ENCODE measurements at regions not wholly inside any gene's neighbourhood (a gene's known extent, or its start where the extent isn't known, plus 50 kb on each side); places are given as distances from the start of the nearest gene placed in this dataset.

DNA sequence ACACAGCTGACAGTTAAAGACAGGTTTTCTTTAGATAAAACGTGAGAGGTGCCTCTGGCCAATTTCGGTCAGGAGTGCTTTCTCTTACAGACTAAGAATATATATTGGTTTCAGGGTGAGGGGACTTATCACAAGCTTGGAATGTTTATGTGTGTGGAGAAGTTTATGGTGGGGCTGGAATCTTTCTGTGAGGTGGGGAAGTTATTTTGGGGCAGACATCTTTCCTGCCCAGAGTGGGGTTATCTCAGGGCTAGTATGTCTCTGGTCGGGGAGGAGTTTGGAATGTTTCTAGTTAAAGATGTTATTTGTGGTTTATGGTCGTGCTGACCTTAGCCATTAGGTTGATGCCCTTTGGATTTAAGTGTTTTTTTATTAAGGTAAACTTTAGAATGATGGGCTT lies 115.2 kb downstream of the SLC5A7 start:
- Mint-ChIP-seq H3K4me1 (peaks cover 3% of the 10 kb centered on the region), H3K27me3 (ENCODE audit: low read depth) (no peaks in the 10 kb centered on the region), H3K9me3 (peaks cover 11% of the 10 kb centered on the region), H3K4me3 (no peak overlapping the region), H3K27ac (no peak overlapping the region), H3K36me3 (no peaks in the 10 kb centered on the region)
- TF ChIP-seq, protein P1, sequence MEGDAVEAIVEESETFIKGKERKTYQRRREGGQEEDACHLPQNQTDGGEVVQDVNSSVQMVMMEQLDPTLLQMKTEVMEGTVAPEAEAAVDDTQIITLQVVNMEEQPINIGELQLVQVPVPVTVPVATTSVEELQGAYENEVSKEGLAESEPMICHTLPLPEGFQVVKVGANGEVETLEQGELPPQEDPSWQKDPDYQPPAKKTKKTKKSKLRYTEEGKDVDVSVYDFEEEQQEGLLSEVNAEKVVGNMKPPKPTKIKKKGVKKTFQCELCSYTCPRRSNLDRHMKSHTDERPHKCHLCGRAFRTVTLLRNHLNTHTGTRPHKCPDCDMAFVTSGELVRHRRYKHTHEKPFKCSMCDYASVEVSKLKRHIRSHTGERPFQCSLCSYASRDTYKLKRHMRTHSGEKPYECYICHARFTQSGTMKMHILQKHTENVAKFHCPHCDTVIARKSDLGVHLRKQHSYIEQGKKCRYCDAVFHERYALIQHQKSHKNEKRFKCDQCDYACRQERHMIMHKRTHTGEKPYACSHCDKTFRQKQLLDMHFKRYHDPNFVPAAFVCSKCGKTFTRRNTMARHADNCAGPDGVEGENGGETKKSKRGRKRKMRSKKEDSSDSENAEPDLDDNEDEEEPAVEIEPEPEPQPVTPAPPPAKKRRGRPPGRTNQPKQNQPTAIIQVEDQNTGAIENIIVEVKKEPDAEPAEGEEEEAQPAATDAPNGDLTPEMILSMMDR (IDR thresholded peaks at IDR 0.05; ENCODE audit: unreplicated experiment): no peak
- no peak for DNase-seq (ENCODE audit: low spot score in 2 of 2, unreplicated experiment in 2 of 2)

GRCh38 chr2:108106731-108107130 lies 120.4 kb downstream of the SLC5A7 start:
- Mint-ChIP-seq H3K27me3 (ENCODE audit: low read depth) (no peaks in the 10 kb centered on the region), H3K4me3 (no peak overlapping the region), H3K9me3 (peaks cover 22% of the 10 kb centered on the region), H3K4me1 (no peaks in the 10 kb centered on the region), H3K36me3 (no peaks in the 10 kb centered on the region), H3K27ac (no peak overlapping the region)
- TF ChIP-seq, protein P1 (IDR thresholded peaks at IDR 0.05; ENCODE audit: unreplicated experiment): no peak
- DNase-seq (ENCODE audit: low spot score in 2 of 2, unreplicated experiment in 2 of 2): no peak

DNA sequence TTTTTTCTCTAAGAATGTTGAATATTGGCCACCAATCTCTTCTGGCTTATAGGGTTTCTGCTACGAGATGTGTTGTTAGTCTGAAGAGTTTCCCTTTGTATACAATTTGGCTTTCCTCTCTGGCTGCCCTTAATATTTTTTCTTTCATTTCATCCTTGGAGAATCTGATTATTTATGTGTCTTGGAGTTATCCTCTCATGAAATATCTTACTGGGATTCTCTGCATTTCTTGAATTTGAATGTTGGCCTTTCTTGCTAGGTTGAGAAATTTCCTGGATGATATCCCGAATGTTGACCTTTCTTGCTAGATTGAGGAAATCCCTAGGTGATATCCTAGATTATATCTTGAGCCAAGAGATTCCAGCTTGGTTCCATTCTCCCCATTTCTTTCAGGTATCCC lies 125.6 kb downstream of the SLC5A7 start:
- Mint-ChIP-seq H3K36me3 (no peaks in the 10 kb centered on the region), H3K27me3 (ENCODE audit: low read depth) (no peaks in the 10 kb centered on the region), H3K27ac (no peak overlapping the region), H3K4me1 (no peaks in the 10 kb centered on the region), H3K9me3 (peaks cover 32% of the 10 kb centered on the region), H3K4me3 (no peak overlapping the region)
- no peak for DNase-seq (ENCODE audit: low spot score in 2 of 2, unreplicated experiment in 2 of 2)
- TF ChIP-seq, protein P1 (IDR thresholded peaks at IDR 0.05; ENCODE audit: unreplicated experiment): no peak

GRCh38 chr2:108115868-108116267 lies 123.9 kb upstream of the SULT1C3 start:
- H3K27ac Mint-ChIP-seq: no peak overlapping the region
- H3K4me1 Mint-ChIP-seq: no peaks in the 10 kb centered on the region
- DNase-seq (ENCODE audit: low spot score in 2 of 2, unreplicated experiment in 2 of 2): no peak
- no peaks in the 10 kb centered on the region for H3K27me3 Mint-ChIP-seq (ENCODE audit: low read depth)
- H3K4me3 Mint-ChIP-seq: no peak overlapping the region
- TF ChIP-seq, protein P1 (IDR thresholded peaks at IDR 0.05; ENCODE audit: unreplicated experiment): no peak
- peaks cover 19% of the 10 kb centered on the region for H3K9me3 Mint-ChIP-seq
- no peaks in the 10 kb centered on the region for H3K36me3 Mint-ChIP-seq

GRCh38 chr2:108118996-108119395 lies 120.8 kb upstream of the SULT1C3 start:
- no peaks in the 10 kb centered on the region for H3K4me1 Mint-ChIP-seq
- no peak overlapping the region for H3K27ac Mint-ChIP-seq
- TF ChIP-seq, protein P1 (IDR thresholded peaks at IDR 0.05; ENCODE audit: unreplicated experiment): no peak
- DNase-seq (ENCODE audit: low spot score in 2 of 2, unreplicated experiment in 2 of 2): no peak
- H3K36me3 Mint-ChIP-seq: no peaks in the 10 kb centered on the region
- H3K4me3 Mint-ChIP-seq: no peak overlapping the region
- H3K9me3 Mint-ChIP-seq: peaks cover 1% of the 10 kb centered on the region
- H3K27me3 Mint-ChIP-seq (ENCODE audit: low read depth): no peaks in the 10 kb centered on the region

DNA sequence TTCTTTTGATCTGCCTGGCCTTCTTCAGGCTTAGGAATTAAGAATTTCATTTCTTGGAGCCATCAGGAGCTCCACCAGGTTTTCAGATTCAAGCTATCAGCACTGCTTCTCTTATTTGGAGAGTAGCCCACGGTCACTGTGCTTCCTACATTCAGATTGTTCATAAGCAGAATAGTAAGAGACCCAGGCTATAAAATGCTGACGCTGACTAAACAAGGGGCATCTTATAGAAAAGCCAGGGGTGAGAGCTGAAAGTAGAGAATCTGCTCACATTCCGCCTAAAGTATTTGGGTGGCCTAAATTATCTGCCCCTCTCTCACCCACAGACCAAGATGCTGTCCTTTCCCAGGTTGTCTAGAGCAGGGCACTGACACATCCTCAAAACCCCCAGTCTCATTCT lies 120.3 kb upstream of the SULT1C3 start:
- H3K4me3 Mint-ChIP-seq: no peak overlapping the region
- TF ChIP-seq, protein P1 (IDR thresholded peaks at IDR 0.05; ENCODE audit: unreplicated experiment): no peak

More for the DNA sequence above, 120.3 kb upstream of the SULT1C3 start:
- Mint-ChIP-seq H3K4me1 (peaks cover under 1% of the 10 kb centered on the region), H3K36me3 (no peaks in the 10 kb centered on the region), H3K9me3 (no peaks in the 10 kb centered on the region), H3K27ac (no peak overlapping the region), H3K27me3 (ENCODE audit: low read depth) (no peaks in the 10 kb centered on the region)
- DNase-seq (ENCODE audit: low spot score in 2 of 2, unreplicated experiment in 2 of 2): no peak
